GM19467 (cell line): ENCODE measurements at regions not wholly inside any gene's neighbourhood (a gene's known extent, or its start where the extent isn't known, plus 50 kb on each side); places are given as distances from the start of the nearest gene placed in this dataset.
A peak's percentile ranks its signal among the peaks of the same experiment; 100 is the strongest.
"Not testable (repeated sequence)": the region's sequence is repeated elsewhere in the genome, so short reads cannot be mapped to it uniquely, and the experiment has no call there.

Experiments used
- ATAC-seq: cut with Tn5 transposase; IDR thresholded peaks from one replicate; pipeline ENCODE4 v1.9.1; 2021; ENCODE audit warnings: mild to moderate bottlenecking, moderate library complexity; ENCODE audit not compliant: unreplicated experiment

- no peak for ATAC-seq
Observed at GRCh38 chr15:66864086-66864830, 162.2 kb downstream of the SMAD6 start.

- no peak for ATAC-seq
Observed at GRCh38 chr15:66864871-66865281, 162.8 kb downstream of the SMAD6 start.

GRCh38 chr15:66865622-66866611 lies 163.9 kb downstream of the SMAD6 start:
- ATAC-seq: peak; percentile 69

GRCh38 chr15:66866656-66867055 lies 164.6 kb downstream of the SMAD6 start:
- no peak for ATAC-seq

- ATAC-seq: no peak
Observed at GRCh38 chr15:66868918-66869317, 166.9 kb downstream of the SMAD6 start.

- no peak for ATAC-seq
Observed at GRCh38 chr15:66870880-66871388, 168.9 kb downstream of the SMAD6 start.

GRCh38 chr15:66872405-66872804 lies 170.4 kb downstream of the SMAD6 start:
- no peak for ATAC-seq

- ATAC-seq: not testable (repeated sequence)
Observed at GRCh38 chr15:66873331-66873730, 171.3 kb downstream of the SMAD6 start.

GRCh38 chr15:66873856-66874255 lies 171.8 kb downstream of the SMAD6 start:
- no peak for ATAC-seq

GRCh38 chr15:66875588-66876420 lies 173.8 kb downstream of the SMAD6 start:
- ATAC-seq: no peak

GRCh38 chr15:66876421-66876730 lies 174.3 kb downstream of the SMAD6 start:
- no peak for ATAC-seq

- no peak for ATAC-seq
Observed at GRCh38 chr15:66876731-66877476, 174.9 kb downstream of the SMAD6 start.

- ATAC-seq: no peak
Observed at GRCh38 chr15:66877477-66878271, 175.6 kb downstream of the SMAD6 start.

- ATAC-seq: no peak
Observed at GRCh38 chr15:66878761-66879160, 176.7 kb downstream of the SMAD6 start.

GRCh38 chr15:66879531-66880368 lies 177.7 kb downstream of the SMAD6 start:
- no peak for ATAC-seq

GRCh38 chr15:66880380-66881155 lies 178.5 kb downstream of the SMAD6 start:
- ATAC-seq: no peak

GRCh38 chr15:66881173-66881905 lies 179.3 kb downstream of the SMAD6 start:
- no peak for ATAC-seq
